H1 (cell line): ENCODE measurements at regions not wholly inside any gene's neighbourhood (a gene's known extent, or its start where the extent isn't known, plus 50 kb on each side); places are given as distances from the start of the nearest gene placed in this dataset.

ENCODE experiments used
- CTCF ChIA-PET: fragments of 300-600 bp; sonication (Branson Sonifier 250); formaldehyde crosslinking; loops from one replicate; lab custom pipeline; 2021; ENCODE audit not compliant: partially characterized antibody; lab: Charles Lee
- POLR2A ChIA-PET: fragments of 300-600 bp; sonication (Branson Sonifier 250); formaldehyde crosslinking; loops from one replicate; lab custom pipeline; 2021; ENCODE audit warnings: inconsistent platforms; ENCODE audit not compliant: partially characterized antibody; lab: Charles Lee
- DNase-seq, 2 experiments: peaks; one replicate each; pipeline versions ENCODE4 v3.0.0 to v3.0.0-alpha.2; 2010 to 2022; ENCODE audit warnings: low spot score in 2 of 2, low read depth in 1 of 2, mixed read lengths in 1 of 2
- FAIRE-seq: peaks from 2 replicates; lab custom pipeline; 2011; peaks lifted over from hg19 to GRCh38; lab: Jason Lieb, UNC
- H2AFZ ChIP-seq: 2 replicates; pipeline ENCODE4 v1.8.1; 2012; ENCODE audit warnings: low read length, inconsistent platforms
- H2AK5ac ChIP-seq: 2 replicates; pipeline ENCODE4 v1.6.1; 2013; ENCODE audit warnings: low read depth, low read length
- H2BK120ac ChIP-seq: replicated peaks from 2 replicates; pipeline ENCODE3; 2013; ENCODE audit warnings: low read depth, low read length, inconsistent platforms
- H2BK12ac ChIP-seq: 2 replicates; pipeline ENCODE4 v1.6.1; 2013; ENCODE audit warnings: low read depth, low read length
- H2BK15ac ChIP-seq: 2 replicates; pipeline ENCODE4 v1.6.1; 2013; ENCODE audit warnings: low read length
- H2BK20ac ChIP-seq: 2 replicates; pipeline ENCODE4 v1.6.1; 2013; ENCODE audit warnings: low read length
- H2BK5ac ChIP-seq: 2 replicates; pipeline ENCODE4 v1.6.1; 2013; ENCODE audit warnings: low read depth, low read length
- H3K14ac ChIP-seq: 2 replicates; pipeline ENCODE4 v1.6.1; 2013; ENCODE audit warnings: inconsistent platforms; ENCODE audit not compliant: insufficient read length
- H3K18ac ChIP-seq: 2 replicates; pipeline ENCODE4 v1.6.1; 2013; ENCODE audit warnings: low read length; ENCODE audit errors: extremely low read depth
- H3K23ac ChIP-seq: 2 replicates; pipeline ENCODE4 v1.6.1; 2013; ENCODE audit warnings: inconsistent platforms; ENCODE audit not compliant: insufficient read length
- H3K23me2 ChIP-seq: 2 replicates; pipeline ENCODE4 v1.6.1; 2013; ENCODE audit warnings: low read depth, low read length
- H3K27ac ChIP-seq: 2 replicates; pipeline ENCODE4 v1.6.1; 2011; ENCODE audit warnings: low read depth, low read length, inconsistent platforms
- H3K27me3 ChIP-seq, 4 experiments: replicated peaks in 1 of 4; 1 replicate in 1 of 4; 2 replicates in 3 of 4; pipeline versions ENCODE4 v1.6.1 to v1.8.1; 2011 to 2013; ENCODE audit warnings: low read length in 3 of 4, mild to moderate bottlenecking in 3 of 4, inconsistent platforms in 2 of 4, mixed read lengths in 2 of 4, moderate library complexity in 1 of 4; ENCODE audit not compliant: control insufficient read depth in 3 of 4, insufficient read depth in 3 of 4; ENCODE audit errors: extremely low read depth in 1 of 4
- H3K36me3 ChIP-seq, 4 experiments: 2 replicates each; pipeline versions ENCODE4 v1.6.1 to v1.8.1; 2011 to 2013; ENCODE audit warnings: mild to moderate bottlenecking in 4 of 4, low read length in 3 of 4, moderate library complexity in 2 of 4, control low read depth in 1 of 4, inconsistent platforms in 1 of 4; ENCODE audit not compliant: insufficient read depth in 4 of 4, control insufficient read depth in 2 of 4
- H3K4ac ChIP-seq: replicated peaks from 2 replicates; pipeline ENCODE3; 2013; ENCODE audit warnings: low read length, low read depth, mixed read lengths, inconsistent platforms; ENCODE audit not compliant: insufficient read length
- H3K4me1 ChIP-seq, 4 experiments: replicated peaks in 1 of 4; 1 replicate in 1 of 4; 2 replicates in 3 of 4; pipeline versions ENCODE4 v1.6.1 to v1.8.1; 2011 to 2013; ENCODE audit warnings: low read length in 3 of 4, inconsistent platforms in 2 of 4, mixed read lengths in 1 of 4; ENCODE audit not compliant: insufficient read depth in 4 of 4, control insufficient read depth in 3 of 4
- H3K4me2 ChIP-seq, 2 experiments: 2 replicates each; pipeline versions ENCODE4 v1.6.1 to v1.8.1; 2011 to 2013; ENCODE audit warnings: low read depth in 2 of 2, low read length in 2 of 2, control low read depth in 1 of 2, inconsistent platforms in 1 of 2, mild to moderate bottlenecking in 1 of 2; ENCODE audit not compliant: insufficient read depth in 1 of 2
- H3K4me3 ChIP-seq, 4 experiments: fragments of 200-600, 300-600 bp in 1 of 4; sonication (generic), shearing (Covaris generic), sonication (Bioruptor Twin) in 1 of 4; 2 replicates each; pipeline versions ENCODE4 v1.5.1 to v1.8.1; 2011 to 2016; ENCODE audit warnings: low read length in 4 of 4, low read depth in 3 of 4, control low read depth in 2 of 4, inconsistent platforms in 2 of 4, mild to moderate bottlenecking in 2 of 4, mixed read lengths in 1 of 4, moderate library complexity in 1 of 4; ENCODE audit not compliant: insufficient read depth in 2 of 4; ENCODE audit errors: extremely low read depth in 1 of 4
- H3K56ac ChIP-seq: replicated peaks from 2 replicates; pipeline ENCODE3; 2013; ENCODE audit warnings: low read depth, mild to moderate bottlenecking, mixed read lengths, low read length, inconsistent platforms; ENCODE audit not compliant: insufficient read length
- H3K79me1 ChIP-seq: 2 replicates; pipeline ENCODE4 v1.6.1; 2013; ENCODE audit warnings: low read depth, low read length, control low read depth
- H3K79me2 ChIP-seq, 2 experiments: 2 replicates each; pipeline versions ENCODE4 v1.6.1 to v1.8.1; 2012 to 2013; ENCODE audit warnings: low read length in 2 of 2, mild to moderate bottlenecking in 2 of 2, inconsistent platforms in 1 of 2; ENCODE audit not compliant: insufficient read depth in 2 of 2, control insufficient read depth in 1 of 2
- H3K9ac ChIP-seq, 4 experiments: replicated peaks in 1 of 4; 1 replicate in 1 of 4; 2 replicates in 3 of 4; pipeline versions ENCODE4 v1.6.1 to v1.8.1; 2011 to 2013; ENCODE audit warnings: low read depth in 3 of 4, low read length in 3 of 4, control low read depth in 2 of 4, mild to moderate bottlenecking in 2 of 4, moderate library complexity in 2 of 4, inconsistent platforms in 1 of 4; ENCODE audit errors: extremely low read depth in 1 of 4
- H3K9me3 ChIP-seq, 2 experiments: 2 replicates each; pipeline versions ENCODE4 v1.6.1 to v1.8.1; 2012 to 2013; ENCODE audit warnings: mild to moderate bottlenecking in 2 of 2, moderate library complexity in 2 of 2, control low read depth in 1 of 2, inconsistent platforms in 1 of 2, low read depth in 1 of 2, low read length in 1 of 2, mixed read lengths in 1 of 2; ENCODE audit not compliant: insufficient read depth in 2 of 2
- H4K20me1 ChIP-seq, 2 experiments: replicated peaks in 1 of 2; 2 replicates each; pipeline versions ENCODE3 to v1.8.1; 2011 to 2013; ENCODE audit warnings: inconsistent platforms in 2 of 2, low read length in 2 of 2, mild to moderate bottlenecking in 1 of 2; ENCODE audit not compliant: insufficient read depth in 2 of 2, control insufficient read depth in 1 of 2
- H4K5ac ChIP-seq: 2 replicates; pipeline ENCODE4 v1.6.1; 2013; ENCODE audit warnings: low read length, low read depth, mixed read lengths, inconsistent platforms; ENCODE audit not compliant: insufficient read length
- H4K8ac ChIP-seq: 2 replicates; pipeline ENCODE4 v1.8.0; 2013; ENCODE audit warnings: mild to moderate bottlenecking, moderate library complexity, low read length, inconsistent platforms; ENCODE audit not compliant: insufficient read depth; ENCODE audit errors: extremely low read depth
- H4K91ac ChIP-seq: replicated peaks from 2 replicates; pipeline ENCODE3; 2013; ENCODE audit warnings: low read length, mixed read lengths, inconsistent platforms; ENCODE audit not compliant: insufficient read length
- CHD2 ChIP-seq: IDR thresholded peaks from 2 replicates; pipeline ENCODE4 v1.6.1; 2012; ENCODE audit warnings: low read length, improper control_type of control experiment
- CTBP2 ChIP-seq: IDR thresholded peaks from 2 replicates; pipeline ENCODE4 v1.7.0; 2011; ENCODE audit warnings: borderline replicate concordance, mild to moderate bottlenecking, moderate library complexity, mixed read lengths, low read length; ENCODE audit not compliant: insufficient read depth, insufficient read length
- FOSL1 ChIP-seq: IDR thresholded peaks from 2 replicates; pipeline ENCODE4 v1.6.1; 2011; ENCODE audit warnings: mild to moderate bottlenecking, low read depth, low read length, moderate library complexity; ENCODE audit not compliant: insufficient read depth
- HDAC6 ChIP-seq: IDR thresholded peaks from one replicate; pipeline ENCODE4 v1.7.1; 2012; ENCODE audit warnings: low read depth, mild to moderate bottlenecking, inconsistent platforms, low read length, moderate library complexity
- JUN ChIP-seq: IDR thresholded peaks from 2 replicates; pipeline ENCODE4 v1.6.1; 2011; ENCODE audit warnings: low read depth, mild to moderate bottlenecking, improper control_type of control experiment, low read length
- KDM1A ChIP-seq: fragments of 200-600, 300-600 bp; sonication (generic); IDR thresholded peaks from 2 replicates; pipeline ENCODE4 v1.7.1; 2016; ENCODE audit warnings: mild to moderate bottlenecking, low read length, borderline replicate concordance
- KDM5A ChIP-seq: fragments of 200-600 bp; IDR thresholded peaks from 2 replicates; pipeline ENCODE4 v1.7.1; 2012; ENCODE audit warnings: mild to moderate bottlenecking, low read length, inconsistent platforms, mixed read lengths
- MAFK ChIP-seq: IDR thresholded peaks from 2 replicates; pipeline ENCODE4 v1.6.1; 2012; ENCODE audit warnings: low read depth, mild to moderate bottlenecking, improper control_type of control experiment, low read length
- POLR2A ChIP-seq, 2 experiments: IDR thresholded peaks; 1 replicate in 1 of 2; 2 replicates in 1 of 2; pipeline ENCODE4 v1.6.1; 2011; ENCODE audit warnings: low read depth in 2 of 2, low read length in 2 of 2, mild to moderate bottlenecking in 2 of 2; ENCODE audit errors: control extremely low read depth in 1 of 2
- POU5F1 ChIP-seq: IDR thresholded peaks from 2 replicates; pipeline ENCODE4 v1.6.1; 2011; ENCODE audit warnings: low read depth, mild to moderate bottlenecking, low read length, moderate library complexity
- WGBS, 2 experiments: shearing (Covaris generic) in 1 of 2; methylation state at CpG; one replicate each; pipeline versions ENCODE4 v1.1.6 to v1.1.7; 2013 to 2015; ENCODE audit warnings: low lambda C conversion rate in 2 of 2, mixed read lengths in 2 of 2, inconsistent platforms in 1 of 2, low coverage in 1 of 2, missing lambda C conversion rate in 1 of 2; ENCODE audit not compliant: insufficient replicate concordance in 2 of 2, insufficient coverage in 1 of 2, insufficient read length in 1 of 2; ENCODE audit errors: extremely low coverage in 1 of 2, missing lambda C conversion rate in 1 of 2; 5-methylcytosine and 5-hydroxymethylcytosine counted together

DNA sequence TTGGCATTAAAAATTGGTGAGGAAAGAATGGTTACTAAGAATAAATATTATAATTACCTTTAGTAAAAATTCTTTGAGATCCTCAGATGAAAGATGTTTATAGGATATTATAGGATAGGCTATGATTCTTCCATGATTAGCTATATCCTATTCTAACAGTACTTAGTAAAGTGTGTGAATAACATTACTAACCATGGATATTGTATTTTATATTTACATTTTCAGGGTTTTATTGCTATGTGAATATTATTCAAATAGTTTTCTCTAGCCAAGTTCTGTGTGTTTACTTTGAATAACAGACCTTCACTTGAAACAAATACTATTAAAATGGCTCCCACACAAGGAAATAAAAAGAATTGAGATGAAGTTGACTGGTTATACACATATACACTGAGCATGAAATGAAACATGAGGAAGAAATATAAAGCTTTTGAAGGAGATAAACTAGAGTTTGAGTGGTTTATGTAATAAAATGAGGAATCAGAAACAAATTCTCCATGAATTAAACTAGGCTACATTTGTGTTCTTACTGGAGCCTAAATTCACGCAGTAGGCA, 479.4 kb upstream of the PKN2 start:
- Histone ChIP-seq H2BK15ac (no peak overlapping the region), H3K79me1 (no peaks in the 10 kb centered on the region), H3K9ac (no peak overlapping the region), H3K4ac (no peak overlapping the region), H3K27me3 (no peaks in the 10 kb centered on the region), H4K8ac (no peak overlapping the region), H2BK5ac (no peak overlapping the region), H4K20me1 (peaks cover 0 to 1% of the 10 kb centered on the region in 2 experiments), H2BK20ac (no peak overlapping the region), H2BK120ac (no peak overlapping the region), H3K23ac (no peak overlapping the region), H3K4me1 (no peaks in the 10 kb centered on the region), H3K9me3 (no peaks in the 10 kb centered on the region), H2AK5ac (no peak overlapping the region), H3K36me3 (no peaks in the 10 kb centered on the region), H2BK12ac (no peak overlapping the region), H3K79me2 (no peaks in the 10 kb centered on the region), H3K18ac (no peak overlapping the region), H3K27ac (no peak overlapping the region), H4K5ac (no peak overlapping the region), H4K91ac (no peak overlapping the region), H3K14ac (no peak overlapping the region), H3K23me2 (no peaks in the 10 kb centered on the region), H3K4me2 (no peak overlapping the region), H3K4me3 (no peak overlapping the region), H2AFZ (no peak overlapping the region), H3K56ac (no peak overlapping the region)
- TF ChIP-seq FOSL1 (no peak), CTBP2 (no peak), POU5F1 (no peak), CHD2 (no peak), KDM5A (no peak), MAFK (no peak), HDAC6 (no peak), POLR2A (IDR thresholded peaks at IDR 0.05; ENCODE audit: control extremely low read depth in 1 of 2, low read depth in 2 of 2, low read length in 2 of 2) (no peak), JUN (no peak), KDM1A (no peak)
- ChIA-PET POLR2A (no interaction called here), CTCF (interaction anchor here (1.1 kb wide), 1 partner anchor 48 kb away, joined by 3 read pairs; no protein-coding TSS in a partner anchor)
- 100% methylated on average over 1 of the region's 1 CpG; no CpG with 5 or more reads in 1 of the 2 experiments for WGBS, 2 experiments
- FAIRE-seq: no peak
- DNase-seq: no peak
